HEK293T (cell line): ENCODE measurements at regions not wholly inside any gene's neighbourhood (a gene's known extent, or its start where the extent isn't known, plus 50 kb on each side); places are given as distances from the start of the nearest gene placed in this dataset.

ENCODE experiments used
- ARNT ChIP-seq: fragments of 450-650 bp; IDR thresholded peaks from 2 replicates; pipeline ENCODE4 v1.6.1; 2017; ENCODE audit warnings: mild to moderate bottlenecking
- BHLHE40 ChIP-seq: fragments of 450-650 bp; IDR thresholded peaks from 2 replicates; pipeline ENCODE4 v1.6.1; 2016; ENCODE audit warnings: mild to moderate bottlenecking, moderate library complexity, borderline replicate concordance
- CTBP1 ChIP-seq: fragments of 450-650 bp; IDR thresholded peaks from 2 replicates; pipeline ENCODE4 v1.6.1; 2016; ENCODE audit warnings: borderline replicate concordance
- ELF4 ChIP-seq: fragments of 450-650 bp; IDR thresholded peaks from 2 replicates; pipeline ENCODE4 v1.6.1; 2017; ENCODE audit warnings: antibody characterized with exemption
- FOXA1 ChIP-seq: fragments of 450-650 bp; IDR thresholded peaks from 2 replicates; pipeline ENCODE4 v1.6.1; 2016; ENCODE audit warnings: mild to moderate bottlenecking
- FOXK2 ChIP-seq: fragments of 450-650 bp; IDR thresholded peaks from 2 replicates; pipeline ENCODE4 v1.6.1; 2016; ENCODE audit warnings: mild to moderate bottlenecking
- FOXM1 ChIP-seq: fragments of 450-650 bp; IDR thresholded peaks from 2 replicates; pipeline ENCODE4 v1.6.1; 2017; ENCODE audit warnings: mild to moderate bottlenecking, borderline replicate concordance
- HDGF ChIP-seq: fragments of 450-650 bp; IDR thresholded peaks from 2 replicates; pipeline ENCODE4 v1.6.1; 2017; ENCODE audit warnings: antibody characterized with exemption, borderline replicate concordance
- L3MBTL2 ChIP-seq: fragments of 450-650 bp; conservative IDR thresholded peaks from 2 replicates; pipeline ENCODE4 v1.6.1; 2016; ENCODE audit warnings: mild to moderate bottlenecking
- NFRKB ChIP-seq: fragments of 450-650 bp; IDR thresholded peaks from 2 replicates; pipeline ENCODE4 v1.6.1; 2016; ENCODE audit warnings: mild to moderate bottlenecking, moderate library complexity
- SP1 ChIP-seq: fragments of 450-650 bp; IDR thresholded peaks from 2 replicates; pipeline ENCODE4 v1.6.1; 2017
- SUZ12 ChIP-seq: fragments of 450-650 bp; IDR thresholded peaks from 2 replicates; pipeline ENCODE4 v1.6.1; 2016; ENCODE audit warnings: mild to moderate bottlenecking
- TARDBP ChIP-seq: fragments of 450-650 bp; IDR thresholded peaks from 2 replicates; pipeline ENCODE4 v1.6.1; 2016
- ZNF384 ChIP-seq: fragments of 450-650 bp; IDR thresholded peaks from 2 replicates; pipeline ENCODE4 v1.6.1; 2016

DNA sequence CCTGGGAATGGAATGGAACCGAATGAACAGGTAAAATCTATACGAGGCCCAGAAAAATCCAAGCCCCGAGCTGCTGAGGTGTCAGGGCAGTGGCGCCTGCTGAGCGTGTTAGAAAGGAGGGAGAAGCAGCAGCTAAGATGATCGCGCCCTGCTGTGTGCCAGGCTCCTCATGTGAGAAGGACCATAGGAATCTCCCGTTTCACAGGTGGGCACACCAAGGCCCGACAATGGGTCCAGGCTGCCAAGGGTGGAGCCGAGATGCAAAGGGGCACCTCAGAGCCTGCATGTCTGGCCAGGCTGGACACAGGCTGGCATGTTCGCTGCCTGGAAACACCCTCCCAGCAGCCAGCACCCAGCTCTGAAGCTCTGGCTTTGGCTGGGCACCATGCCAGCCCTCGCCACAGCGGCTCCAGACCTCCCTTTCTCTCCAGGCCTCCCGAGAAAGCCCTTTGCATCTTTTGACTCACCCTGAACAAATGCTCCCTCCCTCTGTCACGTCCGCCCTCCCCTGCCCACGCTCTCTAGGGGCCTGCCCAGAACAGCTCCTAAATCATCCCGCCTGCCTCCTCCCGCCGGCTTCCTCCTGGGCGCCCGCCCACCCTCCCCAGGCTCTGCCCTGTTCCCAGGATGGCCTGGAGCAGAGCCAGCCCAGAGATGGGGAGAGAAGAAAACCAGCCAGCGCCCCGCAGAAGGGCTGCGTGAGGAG, 217.8 kb upstream of the GSE1 start:
- TF ChIP-seq L3MBTL2 = no peak
- no peak for TF ChIP-seq HDGF
- no peak for TF ChIP-seq FOXK2
- TF ChIP-seq ARNT = no peak
- TF ChIP-seq NFRKB = no peak
- TF ChIP-seq SP1 = no peak
- TF ChIP-seq ZNF384 = no peak
- no peak for TF ChIP-seq SUZ12
- TF ChIP-seq FOXA1 = no peak
- TF ChIP-seq FOXM1 = no peak
- TF ChIP-seq BHLHE40 = no peak
- TF ChIP-seq CTBP1 = no peak
- TF ChIP-seq ELF4 = no peak
- TF ChIP-seq TARDBP = no peak
